ENCODE measurements at regions not wholly inside any gene's neighbourhood (a gene's known extent, or its start where the extent isn't known, plus 50 kb on each side); places are given as distances from the start of the nearest gene placed in this dataset.
A peak's percentile ranks its signal among the peaks of the same experiment; 100 is the strongest.
"Not testable (repeated sequence)": the region's sequence is repeated elsewhere in the genome, so short reads cannot be mapped to it uniquely, and the experiment has no call there.

- in situ Hi-C loops (cut with HindIII; ENCODE audit: low sequenced_read_pairs): no loop called here
- DNase-seq (ENCODE audit: low spot score): no peak
Measured at GRCh38 chr7:136480901-136481300, 387.6 kb upstream of the CHRM2 start.

- in situ Hi-C loops (cut with HindIII; ENCODE audit: low sequenced_read_pairs): no loop called here
- DNase-seq (ENCODE audit: low spot score): no peak
Measured at GRCh38 chr7:136479922-136480321, 388.5 kb upstream of the CHRM2 start.

- no peak for DNase-seq (ENCODE audit: low spot score)
- in situ Hi-C loops (cut with HindIII; ENCODE audit: low sequenced_read_pairs): no loop called here
Measured at GRCh38 chr7:136470179-136470578, 398.3 kb upstream of the CHRM2 start.

GRCh38 chr7:136452949-136453348, 415.5 kb upstream of the CHRM2 start:
- in situ Hi-C loops (cut with HindIII; ENCODE audit: low sequenced_read_pairs): no loop called here
- DNase-seq (ENCODE audit: low spot score): no peak

DNA sequence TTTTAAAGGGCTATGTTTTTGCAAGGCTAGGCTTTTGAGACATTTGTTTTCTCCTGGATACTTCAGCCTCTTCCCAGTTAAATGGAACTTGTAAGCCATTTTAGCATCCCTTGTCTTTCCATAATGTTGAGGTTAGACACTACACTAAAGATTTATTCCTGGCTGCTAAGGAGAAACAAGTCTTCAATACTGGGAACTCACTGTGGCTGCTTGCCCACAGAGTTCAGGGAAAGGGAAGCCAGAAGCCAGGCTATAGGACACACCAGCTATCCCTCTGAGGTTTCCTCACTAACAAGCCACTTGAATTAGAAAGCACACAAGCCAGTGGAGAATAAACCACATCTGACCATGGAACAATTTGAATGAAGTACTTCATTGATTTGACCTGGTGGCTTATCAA, 421.7 kb upstream of the CHRM2 start:
- in situ Hi-C loops (cut with HindIII; ENCODE audit: low sequenced_read_pairs): no loop called here

DNA sequence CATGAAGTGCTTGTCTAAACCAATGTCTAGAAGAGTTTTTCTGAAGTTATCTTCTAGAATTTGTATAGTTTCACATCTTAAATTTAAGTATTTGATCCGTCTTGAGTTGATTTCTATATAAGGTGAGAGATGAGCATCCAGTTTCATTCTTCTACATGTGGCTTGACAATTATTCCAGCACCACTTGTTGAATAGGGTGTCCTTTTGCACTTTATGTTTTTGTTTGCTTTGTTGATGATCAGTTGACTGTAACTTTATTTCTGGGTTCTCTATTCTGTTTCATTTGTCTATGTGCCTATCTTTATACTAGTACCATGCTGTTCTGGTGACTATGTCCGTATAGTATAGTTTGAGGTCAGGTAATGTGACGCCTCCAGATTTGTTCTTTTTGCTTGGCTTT, 426.6 kb upstream of the CHRM2 start:
- in situ Hi-C loops (cut with HindIII; ENCODE audit: low sequenced_read_pairs): no loop called here
- no peak for DNase-seq (ENCODE audit: low spot score)

More for the DNA sequence above, 421.7 kb upstream of the CHRM2 start:
- no peak for DNase-seq (ENCODE audit: low spot score)

GRCh38 chr7:136431736-136432135, 436.7 kb upstream of the CHRM2 start:
- in situ Hi-C loops (cut with HindIII; ENCODE audit: low sequenced_read_pairs); DNase-seq (ENCODE audit: low spot score): not testable (repeated sequence)

- no peak for DNase-seq (ENCODE audit: low spot score)
- in situ Hi-C loops (cut with HindIII; ENCODE audit: low sequenced_read_pairs): no loop called here
Measured at GRCh38 chr7:136424058-136424457, 444.4 kb upstream of the CHRM2 start.

DNA sequence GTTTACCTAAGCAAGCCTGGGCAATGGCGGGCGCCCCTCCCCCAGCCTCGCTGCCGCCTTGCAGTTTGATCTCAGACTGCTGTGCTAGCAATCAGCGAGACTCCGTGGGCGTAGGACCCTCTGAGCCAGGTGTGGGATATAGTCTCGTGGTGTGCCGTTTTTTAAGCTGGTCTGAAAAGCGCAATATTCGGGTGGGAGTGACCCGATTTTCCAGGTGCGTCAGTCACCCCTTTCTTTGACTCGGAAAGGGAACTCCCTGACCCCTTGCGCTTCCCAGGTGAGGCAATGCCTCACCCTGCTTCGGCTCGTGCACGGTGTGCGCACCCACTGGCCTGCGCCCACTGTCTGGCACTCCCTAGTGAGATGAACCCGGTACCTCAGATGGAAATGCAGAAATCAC, 442.6 kb upstream of the MTPN start:
- in situ Hi-C loops (cut with HindIII; ENCODE audit: low sequenced_read_pairs); DNase-seq (ENCODE audit: low spot score): not testable (repeated sequence)

DNA sequence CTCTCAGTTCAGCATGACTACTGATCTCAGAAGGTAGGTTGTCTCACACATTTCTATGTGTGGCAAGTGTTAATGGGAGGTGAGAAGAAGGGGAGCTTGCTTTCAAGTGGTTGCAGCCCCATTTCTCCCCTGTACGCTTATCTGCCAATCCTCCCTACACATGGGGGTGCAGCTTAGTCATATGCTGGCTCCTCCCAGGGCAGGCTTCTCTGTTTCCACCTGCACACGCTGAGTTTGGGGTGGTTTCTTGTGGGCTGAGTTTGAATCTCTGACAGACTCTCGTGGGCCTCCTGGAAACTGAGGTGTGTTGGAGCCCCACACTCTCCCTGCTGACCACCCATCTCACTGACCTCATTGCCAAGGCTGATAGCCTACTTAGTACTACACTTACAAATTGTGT, 435.8 kb upstream of the MTPN start:
- no peak for DNase-seq (ENCODE audit: low spot score)
- in situ Hi-C loops (cut with HindIII; ENCODE audit: low sequenced_read_pairs): no loop called here

DNA sequence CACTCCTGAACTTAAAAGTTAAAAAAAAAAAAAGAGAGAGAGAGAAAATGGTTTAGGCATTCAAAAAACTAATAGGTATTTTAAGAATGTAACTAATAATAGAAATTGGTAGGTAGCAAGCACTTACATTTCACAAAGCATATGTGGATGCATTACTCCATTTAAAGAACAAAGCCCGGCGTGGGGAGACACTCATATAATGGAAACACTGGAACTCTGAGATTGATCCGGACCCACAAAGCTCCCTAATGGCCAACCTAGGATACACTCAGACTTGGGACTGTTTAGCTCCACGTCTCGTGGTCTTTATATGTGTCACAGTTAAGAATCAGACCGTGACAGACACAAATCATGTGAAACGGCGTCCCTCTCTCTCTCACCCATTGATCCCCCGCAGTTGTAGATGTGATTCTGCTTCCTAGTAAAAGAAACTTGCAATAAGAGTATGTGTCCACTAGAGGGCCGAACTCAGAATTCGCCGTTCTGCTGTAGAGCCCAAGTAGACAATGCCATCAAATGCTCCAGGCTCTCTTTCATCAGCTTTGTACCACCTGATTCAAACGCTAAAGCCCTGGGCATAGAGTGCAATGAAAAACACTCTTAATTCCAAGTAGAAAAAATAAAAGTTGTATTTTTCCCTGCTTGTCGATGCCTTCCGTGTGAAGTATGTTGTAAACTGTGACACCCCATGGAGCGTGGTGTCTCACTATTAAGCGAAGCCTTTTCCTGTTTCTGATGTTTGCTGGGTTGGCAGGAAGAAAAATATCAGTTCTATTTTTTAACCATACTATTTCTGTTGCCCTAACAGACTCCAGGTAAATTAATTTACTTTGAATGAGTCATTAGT, 429.0 kb upstream of the MTPN start:
- in situ Hi-C loops (cut with HindIII; ENCODE audit: low sequenced_read_pairs): no loop called here
- DNase-seq (ENCODE audit: low spot score): peak; percentile 75

GRCh38 chr7:136403591-136403990, 426.4 kb upstream of the MTPN start:
- in situ Hi-C loops (cut with HindIII; ENCODE audit: low sequenced_read_pairs): no loop called here
- DNase-seq (ENCODE audit: low spot score): no peak

GRCh38 chr7:136400877-136401276, 423.7 kb upstream of the MTPN start:
- in situ Hi-C loops (cut with HindIII; ENCODE audit: low sequenced_read_pairs): no loop called here
- DNase-seq (ENCODE audit: low spot score): no peak

DNA sequence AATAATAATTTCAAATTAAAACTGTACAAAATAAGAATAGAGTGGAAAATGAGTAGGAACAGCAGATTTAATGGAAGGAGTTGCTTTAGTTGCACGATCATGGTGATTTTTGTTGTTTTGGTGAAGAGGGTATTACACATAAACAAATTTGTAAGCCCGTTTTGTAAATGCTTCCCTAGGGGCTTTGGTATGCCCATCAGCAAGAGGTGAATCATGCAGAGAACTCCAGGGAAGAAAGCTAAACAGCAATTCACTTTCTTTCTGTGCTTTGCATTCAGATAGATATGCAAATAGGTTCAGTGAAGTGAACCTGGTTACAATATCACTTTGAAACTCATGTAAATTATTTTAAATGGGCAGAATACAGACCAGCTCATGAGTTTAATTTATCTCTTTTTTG, 422.2 kb upstream of the MTPN start:
- no peak for DNase-seq (ENCODE audit: low spot score)
- in situ Hi-C loops (cut with HindIII; ENCODE audit: low sequenced_read_pairs): no loop called here

- DNase-seq (ENCODE audit: low spot score): no peak
- in situ Hi-C loops (cut with HindIII; ENCODE audit: low sequenced_read_pairs): no loop called here
Measured at GRCh38 chr7:136392856-136393255, 415.7 kb upstream of the MTPN start.

- DNase-seq (ENCODE audit: low spot score): no peak
- in situ Hi-C loops (cut with HindIII; ENCODE audit: low sequenced_read_pairs): no loop called here
Measured at GRCh38 chr7:136391371-136391770, 414.2 kb upstream of the MTPN start.

DNA sequence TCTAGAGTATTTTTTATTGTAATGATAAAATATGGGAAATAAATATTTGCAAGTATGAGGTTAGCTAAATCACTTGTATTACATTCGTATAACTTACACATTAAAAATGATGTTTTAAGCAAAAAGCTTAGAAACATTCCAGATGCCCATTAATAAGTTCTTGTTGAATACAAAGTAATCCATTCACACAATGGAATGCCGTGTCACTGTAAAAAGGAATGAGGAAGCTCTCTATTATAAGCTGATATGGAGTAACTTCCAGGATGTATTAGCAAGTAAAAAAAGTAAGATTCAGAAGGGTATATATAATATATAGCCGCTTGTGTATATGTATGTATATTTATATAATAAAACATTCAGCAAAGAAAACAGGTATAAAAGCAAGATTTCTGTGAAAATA, 412.8 kb upstream of the MTPN start:
- no peak for DNase-seq (ENCODE audit: low spot score)
- in situ Hi-C loops (cut with HindIII; ENCODE audit: low sequenced_read_pairs): no loop called here

GRCh38 chr7:136386876-136387275, 409.7 kb upstream of the MTPN start:
- in situ Hi-C loops (cut with HindIII; ENCODE audit: low sequenced_read_pairs): no loop called here

GRCh38 chr7:136371409-136371808, 394.2 kb upstream of the MTPN start:
- DNase-seq (ENCODE audit: low spot score); in situ Hi-C loops (cut with HindIII; ENCODE audit: low sequenced_read_pairs): not testable (repeated sequence)

More at GRCh38 chr7:136386876-136387275, 409.7 kb upstream of the MTPN start:
- DNase-seq (ENCODE audit: low spot score): no peak

GRCh38 chr7:136370137-136370536, 393.0 kb upstream of the MTPN start:
- in situ Hi-C loops (cut with HindIII; ENCODE audit: low sequenced_read_pairs): no loop called here

GRCh38 chr7:136369225-136369624, 392.1 kb upstream of the MTPN start:
- DNase-seq (ENCODE audit: low spot score): no peak
- in situ Hi-C loops (cut with HindIII; ENCODE audit: low sequenced_read_pairs): no loop called here

More at GRCh38 chr7:136370137-136370536, 393.0 kb upstream of the MTPN start:
- no peak for DNase-seq (ENCODE audit: low spot score)

Measured in G401 (cell line).